IMR-90 (cell line): ENCODE measurements at regions not wholly inside any gene's neighbourhood (a gene's known extent, or its start where the extent isn't known, plus 50 kb on each side); places are given as distances from the start of the nearest gene placed in this dataset.

Experiments used
- ATAC-seq: fragments of 200-7000 bp; cut with Tn5 transposase; 2 replicates; pipeline ENCODE4 v1.9.1; 2020; ENCODE audit warnings: low read depth, mild to moderate bottlenecking, moderate library complexity
- BruUV-seq: library from RNA; stranded (reverse); fragments of 400-500 nt; replicated peaks from 2 replicates; lab custom pipeline; 2021; lab: Mats Ljungman, UMichigan
- CTCF ChIA-PET: fragments of 300-600 bp; formaldehyde crosslinking; extraction: SDS; loops from one replicate; lab custom pipeline; 2021; ENCODE audit warnings: antibody characterized with exemption; lab: Yijun Ruan, JAX
- POLR2A ChIA-PET: fragments of 300-600 bp; sonication (Branson Sonifier 250); formaldehyde crosslinking; loops from one replicate; lab custom pipeline; 2022; ENCODE audit warnings: antibody characterized with exemption; ENCODE audit not compliant: unreplicated experiment; lab: Charles Lee
- DNase-seq: peaks from one replicate; pipeline ENCODE4 v3.0.0; 2013
- H2AFZ ChIP-seq: replicated peaks from 2 replicates; pipeline ENCODE3; 2013; ENCODE audit warnings: low read length, mild to moderate bottlenecking; ENCODE audit not compliant: poor library complexity
- H2AK5ac ChIP-seq: 2 replicates; pipeline ENCODE4 v1.6.1; 2013; ENCODE audit warnings: low read depth, low read length, inconsistent platforms
- H2AK9ac ChIP-seq: replicated peaks from 2 replicates; pipeline ENCODE3; 2013; ENCODE audit warnings: mild to moderate bottlenecking, low read depth, low read length, moderate library complexity; ENCODE audit not compliant: poor library complexity
- H2BK120ac ChIP-seq: 2 replicates; pipeline ENCODE4 v1.6.1; 2013; ENCODE audit warnings: low read depth, low read length, inconsistent platforms
- H2BK15ac ChIP-seq: 3 replicates; pipeline ENCODE4 v1.6.1; 2013; ENCODE audit warnings: low read depth, low read length, inconsistent platforms
- H2BK20ac ChIP-seq: 2 replicates; pipeline ENCODE4 v1.6.1; 2013; ENCODE audit warnings: low read depth, mild to moderate bottlenecking, inconsistent platforms, low read length, moderate library complexity
- H2BK5ac ChIP-seq: 2 replicates; pipeline ENCODE4 v1.6.1; 2013; ENCODE audit warnings: mild to moderate bottlenecking, low read depth, low read length, inconsistent platforms; ENCODE audit not compliant: poor library complexity, severe bottlenecking
- H3K14ac ChIP-seq: replicated peaks from 2 replicates; pipeline ENCODE4 v1.6.1; 2013; ENCODE audit warnings: low read depth, low read length, inconsistent platforms
- H3K18ac ChIP-seq: 2 replicates; pipeline ENCODE4 v1.6.1; 2013; ENCODE audit warnings: low read depth, low read length, control low read depth
- H3K23ac ChIP-seq: 2 replicates; pipeline ENCODE4 v1.6.1; 2013; ENCODE audit warnings: low read depth, low read length, inconsistent platforms
- H3K27ac ChIP-seq: 2 replicates; pipeline ENCODE4 v1.5.1; 2013; ENCODE audit warnings: mild to moderate bottlenecking, control low read depth, low read length; ENCODE audit not compliant: insufficient read depth
- H3K27me3 ChIP-seq: 2 replicates; pipeline ENCODE4 v1.6.1; 2013; ENCODE audit warnings: low read length; ENCODE audit not compliant: control insufficient read depth, insufficient read depth
- H3K36me3 ChIP-seq: 2 replicates; pipeline ENCODE4 v1.6.1; 2013; ENCODE audit warnings: low read length, mixed read lengths; ENCODE audit not compliant: control insufficient read depth, insufficient read depth
- H3K4ac ChIP-seq: 2 replicates; pipeline ENCODE4 v1.6.1; 2013; ENCODE audit warnings: low read depth, low read length, inconsistent platforms
- H3K4me1 ChIP-seq: 2 replicates; pipeline ENCODE4 v1.6.1; 2013; ENCODE audit warnings: low read length, mixed read lengths; ENCODE audit not compliant: control insufficient read depth, insufficient read depth
- H3K4me2 ChIP-seq: 2 replicates; pipeline ENCODE4 v1.6.1; 2013; ENCODE audit warnings: low read depth, mild to moderate bottlenecking, control low read depth, low read length, moderate library complexity
- H3K4me3 ChIP-seq: 2 replicates; pipeline ENCODE4 v1.5.1; 2013; ENCODE audit warnings: low read depth, mild to moderate bottlenecking, control low read depth, low read length, moderate library complexity; ENCODE audit not compliant: insufficient read depth
- H3K56ac ChIP-seq: 2 replicates; pipeline ENCODE4 v1.6.1; 2013; ENCODE audit warnings: low read length, inconsistent platforms; ENCODE audit not compliant: insufficient read depth; ENCODE audit errors: extremely low read depth
- H3K79me1 ChIP-seq, 2 experiments: 2 replicates each; pipeline ENCODE4 v1.6.1; 2013; ENCODE audit warnings: low read length in 2 of 2, inconsistent platforms in 1 of 2, low read depth in 1 of 2
- H3K9ac ChIP-seq: 2 replicates; pipeline ENCODE4 v1.6.1; 2013; ENCODE audit warnings: low read depth, low read length, control low read depth
- H3K9me1 ChIP-seq: 2 replicates; pipeline ENCODE4 v1.6.1; 2013; ENCODE audit warnings: low read length, inconsistent platforms; ENCODE audit not compliant: insufficient read depth
- H3K9me3 ChIP-seq: 2 replicates; pipeline ENCODE4 v1.6.1; 2013; ENCODE audit warnings: low read length; ENCODE audit not compliant: control insufficient read depth, insufficient read depth
- H4K20me1 ChIP-seq: 2 replicates; pipeline ENCODE4 v1.6.1; 2013; ENCODE audit warnings: low read length, inconsistent platforms; ENCODE audit not compliant: insufficient read depth
- H4K5ac ChIP-seq: 2 replicates; pipeline ENCODE4 v1.6.1; 2013; ENCODE audit warnings: mild to moderate bottlenecking, low read depth, low read length, control low read depth
- H4K8ac ChIP-seq, 2 experiments: 2 replicates each; pipeline ENCODE4 v1.6.1; 2013; ENCODE audit warnings: low read depth in 2 of 2, low read length in 2 of 2, control low read depth in 1 of 2, inconsistent platforms in 1 of 2
- H4K91ac ChIP-seq: 2 replicates; pipeline ENCODE4 v1.6.1; 2013; ENCODE audit warnings: low read depth, low read length, inconsistent platforms; ENCODE audit not compliant: insufficient read depth
- BHLHE40 ChIP-seq: fragments of 150-350 bp; IDR thresholded peaks from 2 replicates; pipeline ENCODE4 v1.6.1; 2016; ENCODE audit warnings: mild to moderate bottlenecking, low read depth, low read length
- CEBPB ChIP-seq: IDR thresholded peaks from 2 replicates; pipeline ENCODE4 v1.6.1; 2012; ENCODE audit warnings: low read depth, low read length, improper control_type of control experiment
- CHD1 ChIP-seq: IDR thresholded peaks from 2 replicates; pipeline ENCODE4 v1.6.1; 2012; ENCODE audit warnings: low read depth, low read length, improper control_type of control experiment
- FOS ChIP-seq: fragments of 150-350 bp; IDR thresholded peaks from 2 replicates; pipeline ENCODE4 v1.6.1; 2016; ENCODE audit warnings: low read depth, low read length
- MAFK ChIP-seq: IDR thresholded peaks from 2 replicates; pipeline ENCODE4 v1.6.1; 2012; ENCODE audit warnings: low read depth, low read length, improper control_type of control experiment
- MAZ ChIP-seq: IDR thresholded peaks from 2 replicates; pipeline ENCODE4 v1.6.1; 2012; ENCODE audit warnings: low read depth, mild to moderate bottlenecking, low read length, improper control_type of control experiment, moderate library complexity, borderline replicate concordance
- MXI1 ChIP-seq: IDR thresholded peaks from 2 replicates; pipeline ENCODE4 v1.6.1; 2012; ENCODE audit warnings: low read depth, mild to moderate bottlenecking, low read length, moderate library complexity, borderline replicate concordance
- NFE2L2 ChIP-seq: fragments of 150-350 bp; IDR thresholded peaks from 2 replicates; pipeline ENCODE4 v1.6.1; 2016; ENCODE audit warnings: low read depth, mild to moderate bottlenecking, low read length
- POLR2A ChIP-seq: IDR thresholded peaks from 2 replicates; pipeline ENCODE4 v1.6.1; 2012; ENCODE audit warnings: mild to moderate bottlenecking, low read depth, low read length
- RAD21 ChIP-seq: IDR thresholded peaks from 2 replicates; pipeline ENCODE4 v1.6.1; 2012; ENCODE audit warnings: low read length, improper control_type of control experiment
- RCOR1 ChIP-seq: IDR thresholded peaks from 2 replicates; pipeline ENCODE4 v1.6.1; 2012; ENCODE audit warnings: mild to moderate bottlenecking, low read length, improper control_type of control experiment; ENCODE audit not compliant: insufficient replicate concordance
- RFX5 ChIP-seq: IDR thresholded peaks from 2 replicates; pipeline ENCODE4 v1.8.0; 2012; ENCODE audit warnings: low read depth, mild to moderate bottlenecking, low read length, moderate library complexity
- SMC3 ChIP-seq: fragments of 150-350 bp; IDR thresholded peaks from 2 replicates; pipeline ENCODE4 v1.6.1; 2016; ENCODE audit warnings: low read depth, mild to moderate bottlenecking, antibody characterized with exemption, low read length, moderate library complexity
- WGBS, 2 experiments: methylation state at CpG; one replicate each; pipeline versions ENCODE4 v1.1.5 to v1.1.7; 2013; ENCODE audit warnings: missing lambda C conversion rate in 2 of 2; ENCODE audit not compliant: insufficient read length in 1 of 2; ENCODE audit errors: extremely low coverage in 2 of 2; 5-methylcytosine and 5-hydroxymethylcytosine counted together
- dilution Hi-C: fragments of 300-500 bp; cut with HindIII; formaldehyde crosslinking; loops from one replicate; pipeline ENCODE4 v1.14.3; 2018; ENCODE audit warnings: low sequenced_read_pairs; ENCODE audit not compliant: unreplicated experiment
- in situ Hi-C: fragments of 300-500 bp; cut with MboI; formaldehyde crosslinking; loops from 3 replicates; pipeline ENCODE4 v1.14.3; 2019; ENCODE audit warnings: low sequenced_read_pairs, inconsistent platforms, mixed read lengths
- intact Hi-C: fragments of 100-400 bp; cut with micrococcal nuclease; formaldehyde crosslinking; loops from 2 replicates; pipeline ENCODE4 v1.10.0; 2022
- TF ChIP-seq, protein P1 (sequence below): conservative IDR thresholded peaks from 2 replicates; pipeline ENCODE4 v1.5.1; 2012; ENCODE audit warnings: mild to moderate bottlenecking, low read depth, low read length, improper control_type of control experiment
- TF ChIP-seq, protein P2 (sequence below): fragments of 150-350 bp; IDR thresholded peaks from 2 replicates; pipeline ENCODE4 v1.6.1; 2017; ENCODE audit warnings: mild to moderate bottlenecking, antibody characterized with exemption, low read length, low read depth
- TF ChIP-seq, protein P3 (sequence below): fragments of 150-350 bp; IDR thresholded peaks from 2 replicates; pipeline ENCODE4 v1.6.1; 2016; ENCODE audit warnings: low read depth, mild to moderate bottlenecking, low read length, moderate library complexity, borderline replicate concordance

DNA sequence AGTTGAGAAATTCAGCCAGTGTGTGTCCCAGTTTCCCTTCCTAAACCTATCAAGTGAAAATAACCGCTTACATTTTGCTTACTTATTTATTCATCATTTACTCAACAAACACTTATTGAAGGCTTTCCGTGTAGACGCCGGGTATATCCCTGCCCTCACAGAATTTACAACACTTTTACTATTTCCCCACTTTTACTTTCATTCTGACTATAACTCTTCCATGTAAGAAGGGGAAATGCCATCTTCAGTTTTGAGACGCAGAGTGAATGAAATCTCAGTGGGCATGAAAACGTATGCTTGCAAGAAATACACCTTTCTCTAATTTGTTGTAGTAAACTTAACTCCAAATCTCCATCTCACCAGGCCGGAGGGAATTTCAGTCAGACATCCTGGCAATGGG is 251.0 kb upstream of the CHAC2 start:
- no CpG with 5 or more reads among the region's 7 CpGs for WGBS, 2 experiments
- Histone ChIP-seq H3K79me1 (no peaks in the 10 kb centered on the region), H4K91ac (no peak overlapping the region), H2BK15ac (no peak overlapping the region), H3K4me2 (no peak overlapping the region), H2AK9ac (no peak overlapping the region), H3K4ac (no peak overlapping the region), H3K27me3 (no peaks in the 10 kb centered on the region), H2AFZ (no peak overlapping the region), H3K9me3 (no peaks in the 10 kb centered on the region), H4K8ac (no peak overlapping the region), H3K36me3 (no peaks in the 10 kb centered on the region), H3K27ac (no peak overlapping the region), H2BK20ac (no peak overlapping the region), H2BK5ac (no peak overlapping the region), H3K9ac (no peak overlapping the region), H2AK5ac (no peak overlapping the region), H3K14ac (no peak overlapping the region), H3K9me1 (peaks cover 4% of the 10 kb centered on the region), H4K5ac (no peak overlapping the region), H3K23ac (no peak overlapping the region), H3K18ac (no peak overlapping the region), H3K56ac (no peak overlapping the region), H4K20me1 (0 out of 2 replicates have a peak, but pooled peaks cover 3% of the 10 kb centered on the region), H3K4me1 (peaks cover 4% of the 10 kb centered on the region), H2BK120ac (no peak overlapping the region), H3K4me3 (no peak overlapping the region)
- intact Hi-C loops = no loop called here
- no peak for TF ChIP-seq BHLHE40
- TF ChIP-seq NFE2L2 = no peak
- no peak for TF ChIP-seq FOS
- no peak for TF ChIP-seq SMC3
- TF ChIP-seq MXI1 = no peak
- no peak for TF ChIP-seq CHD1
- TF ChIP-seq, protein P1, sequence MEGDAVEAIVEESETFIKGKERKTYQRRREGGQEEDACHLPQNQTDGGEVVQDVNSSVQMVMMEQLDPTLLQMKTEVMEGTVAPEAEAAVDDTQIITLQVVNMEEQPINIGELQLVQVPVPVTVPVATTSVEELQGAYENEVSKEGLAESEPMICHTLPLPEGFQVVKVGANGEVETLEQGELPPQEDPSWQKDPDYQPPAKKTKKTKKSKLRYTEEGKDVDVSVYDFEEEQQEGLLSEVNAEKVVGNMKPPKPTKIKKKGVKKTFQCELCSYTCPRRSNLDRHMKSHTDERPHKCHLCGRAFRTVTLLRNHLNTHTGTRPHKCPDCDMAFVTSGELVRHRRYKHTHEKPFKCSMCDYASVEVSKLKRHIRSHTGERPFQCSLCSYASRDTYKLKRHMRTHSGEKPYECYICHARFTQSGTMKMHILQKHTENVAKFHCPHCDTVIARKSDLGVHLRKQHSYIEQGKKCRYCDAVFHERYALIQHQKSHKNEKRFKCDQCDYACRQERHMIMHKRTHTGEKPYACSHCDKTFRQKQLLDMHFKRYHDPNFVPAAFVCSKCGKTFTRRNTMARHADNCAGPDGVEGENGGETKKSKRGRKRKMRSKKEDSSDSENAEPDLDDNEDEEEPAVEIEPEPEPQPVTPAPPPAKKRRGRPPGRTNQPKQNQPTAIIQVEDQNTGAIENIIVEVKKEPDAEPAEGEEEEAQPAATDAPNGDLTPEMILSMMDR = no peak
- no peak for TF ChIP-seq RCOR1
- TF ChIP-seq CEBPB = no peak
- TF ChIP-seq POLR2A = no peak
- TF ChIP-seq, protein P2, sequence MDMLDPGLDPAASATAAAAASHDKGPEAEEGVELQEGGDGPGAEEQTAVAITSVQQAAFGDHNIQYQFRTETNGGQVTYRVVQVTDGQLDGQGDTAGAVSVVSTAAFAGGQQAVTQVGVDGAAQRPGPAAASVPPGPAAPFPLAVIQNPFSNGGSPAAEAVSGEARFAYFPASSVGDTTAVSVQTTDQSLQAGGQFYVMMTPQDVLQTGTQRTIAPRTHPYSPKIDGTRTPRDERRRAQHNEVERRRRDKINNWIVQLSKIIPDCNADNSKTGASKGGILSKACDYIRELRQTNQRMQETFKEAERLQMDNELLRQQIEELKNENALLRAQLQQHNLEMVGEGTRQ = no peak
- no peak for TF ChIP-seq MAZ
- TF ChIP-seq RFX5 = no peak
- TF ChIP-seq RAD21 = no peak
- TF ChIP-seq, protein P3, sequence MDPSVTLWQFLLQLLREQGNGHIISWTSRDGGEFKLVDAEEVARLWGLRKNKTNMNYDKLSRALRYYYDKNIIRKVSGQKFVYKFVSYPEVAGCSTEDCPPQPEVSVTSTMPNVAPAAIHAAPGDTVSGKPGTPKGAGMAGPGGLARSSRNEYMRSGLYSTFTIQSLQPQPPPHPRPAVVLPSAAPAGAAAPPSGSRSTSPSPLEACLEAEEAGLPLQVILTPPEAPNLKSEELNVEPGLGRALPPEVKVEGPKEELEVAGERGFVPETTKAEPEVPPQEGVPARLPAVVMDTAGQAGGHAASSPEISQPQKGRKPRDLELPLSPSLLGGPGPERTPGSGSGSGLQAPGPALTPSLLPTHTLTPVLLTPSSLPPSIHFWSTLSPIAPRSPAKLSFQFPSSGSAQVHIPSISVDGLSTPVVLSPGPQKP = no peak
- TF ChIP-seq MAFK = no peak
- ATAC-seq = no peak
- DNase-seq = no peak
- BruUV-seq = no TSS peak
- dilution Hi-C loops = no loop called here
- ChIA-PET CTCF (no interaction called here), POLR2A (no interaction called here)
- in situ Hi-C loops = no loop called here
